ENCODE measurements at regions not wholly inside any gene's neighbourhood (a gene's known extent, or its start where the extent isn't known, plus 50 kb on each side); places are given as distances from the start of the nearest gene placed in this dataset.

DNA sequence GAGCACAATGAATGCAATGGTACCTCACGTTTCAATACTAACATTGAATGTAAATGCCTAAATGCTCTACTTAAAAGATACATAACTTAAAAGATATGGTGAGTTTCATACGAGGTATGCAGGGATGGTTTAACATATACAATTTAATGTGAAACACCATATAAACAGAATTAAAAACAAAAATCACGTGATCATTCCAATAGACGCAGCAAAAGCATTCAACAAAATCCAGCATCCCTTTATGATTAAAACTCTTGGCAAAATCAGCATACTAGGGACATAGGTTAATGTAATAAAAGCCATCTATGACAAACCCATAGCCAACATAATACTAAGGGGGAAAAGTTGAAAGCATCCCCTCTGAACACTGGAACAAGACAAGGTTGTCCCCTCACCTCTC lies 845.7 kb downstream of the SLC16A7 start:
- Mint-ChIP-seq H3K4me1 (ENCODE audit: insufficient read depth, unreplicated experiment) (no peaks in the 10 kb centered on the region), H3K9me3 (ENCODE audit: unreplicated experiment) (peaks cover 11% of the 10 kb centered on the region), H3K27ac (ENCODE audit: low read depth, unreplicated experiment) (no peak overlapping the region), H3K4me3 (ENCODE audit: unreplicated experiment) (no peak overlapping the region), H3K27me3 (ENCODE audit: insufficient read depth, unreplicated experiment) (no peaks in the 10 kb centered on the region), H3K36me3 (ENCODE audit: insufficient read depth, unreplicated experiment) (no peaks in the 10 kb centered on the region)
- ChIA-PET POLR2A (no interaction called here), CTCF (no interaction called here)
- no peak for DNase-seq (ENCODE audit: unreplicated experiment)
- BruUV-seq (replicated peaks), result no TSS peak
- TF ChIP-seq, protein P1, sequence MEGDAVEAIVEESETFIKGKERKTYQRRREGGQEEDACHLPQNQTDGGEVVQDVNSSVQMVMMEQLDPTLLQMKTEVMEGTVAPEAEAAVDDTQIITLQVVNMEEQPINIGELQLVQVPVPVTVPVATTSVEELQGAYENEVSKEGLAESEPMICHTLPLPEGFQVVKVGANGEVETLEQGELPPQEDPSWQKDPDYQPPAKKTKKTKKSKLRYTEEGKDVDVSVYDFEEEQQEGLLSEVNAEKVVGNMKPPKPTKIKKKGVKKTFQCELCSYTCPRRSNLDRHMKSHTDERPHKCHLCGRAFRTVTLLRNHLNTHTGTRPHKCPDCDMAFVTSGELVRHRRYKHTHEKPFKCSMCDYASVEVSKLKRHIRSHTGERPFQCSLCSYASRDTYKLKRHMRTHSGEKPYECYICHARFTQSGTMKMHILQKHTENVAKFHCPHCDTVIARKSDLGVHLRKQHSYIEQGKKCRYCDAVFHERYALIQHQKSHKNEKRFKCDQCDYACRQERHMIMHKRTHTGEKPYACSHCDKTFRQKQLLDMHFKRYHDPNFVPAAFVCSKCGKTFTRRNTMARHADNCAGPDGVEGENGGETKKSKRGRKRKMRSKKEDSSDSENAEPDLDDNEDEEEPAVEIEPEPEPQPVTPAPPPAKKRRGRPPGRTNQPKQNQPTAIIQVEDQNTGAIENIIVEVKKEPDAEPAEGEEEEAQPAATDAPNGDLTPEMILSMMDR (IDR thresholded peaks at IDR 0.05; ENCODE audit: unreplicated experiment), result no peak
- intact Hi-C loops (cut with micrococcal nuclease), result no loop called here

DNA sequence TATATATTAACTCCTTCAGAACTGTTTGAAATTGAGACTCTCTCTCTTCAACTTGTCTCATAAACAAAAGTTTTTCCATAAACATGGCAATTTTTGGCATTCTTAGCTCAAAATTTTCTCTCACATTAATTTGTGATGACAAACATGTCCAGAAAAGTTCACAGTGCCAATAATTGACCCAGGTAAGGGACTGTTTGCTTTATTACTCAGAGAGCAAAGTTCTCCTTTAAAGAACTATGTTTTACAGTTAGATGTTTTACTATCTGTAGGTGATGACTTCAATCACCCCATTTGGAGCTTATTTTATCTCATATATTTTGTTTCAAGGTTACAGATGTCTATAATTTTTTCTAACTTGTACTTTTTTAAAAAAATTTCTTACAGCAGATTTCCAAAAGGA lies 855.6 kb downstream of the SLC16A7 start:
- H3K4me1 Mint-ChIP-seq (ENCODE audit: insufficient read depth, unreplicated experiment), result no peaks in the 10 kb centered on the region

DNA sequence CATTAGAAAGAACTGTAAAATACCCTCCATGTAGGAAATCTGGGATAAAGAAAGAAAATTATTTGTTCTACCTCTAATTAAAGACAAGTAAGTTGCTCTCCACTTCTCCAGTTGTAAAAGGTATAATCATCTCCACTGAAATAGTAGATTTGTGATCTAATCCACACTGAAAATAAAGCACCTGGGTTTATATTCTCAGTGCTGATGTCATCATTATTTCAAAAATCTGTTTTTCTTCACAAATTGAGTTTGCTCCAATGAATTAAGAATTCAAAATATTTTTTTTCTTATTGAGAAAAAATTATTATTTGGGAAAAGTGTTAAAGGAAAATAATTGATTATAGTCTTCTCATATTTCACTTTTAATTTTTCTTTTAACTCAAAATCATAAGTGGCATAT lies 869.2 kb downstream of the SLC16A7 start:
- CTCF ChIA-PET, result no interaction called here
- H3K36me3 Mint-ChIP-seq (ENCODE audit: insufficient read depth, unreplicated experiment), result peaks cover 8% of the 10 kb centered on the region
- POLR2A ChIA-PET, result no interaction called here
- no peaks in the 10 kb centered on the region for H3K9me3 Mint-ChIP-seq (ENCODE audit: unreplicated experiment)
- DNase-seq (ENCODE audit: unreplicated experiment), result no peak
- intact Hi-C loops (cut with micrococcal nuclease), result no loop called here
- H3K27ac Mint-ChIP-seq (ENCODE audit: low read depth, unreplicated experiment), result no peak overlapping the region
- no TSS peak for BruUV-seq (replicated peaks)
- TF ChIP-seq, protein P1 (IDR thresholded peaks at IDR 0.05; ENCODE audit: unreplicated experiment), result no peak
- no peaks in the 10 kb centered on the region for H3K27me3 Mint-ChIP-seq (ENCODE audit: insufficient read depth, unreplicated experiment)
- H3K4me1 Mint-ChIP-seq (ENCODE audit: insufficient read depth, unreplicated experiment), result no peaks in the 10 kb centered on the region
- H3K4me3 Mint-ChIP-seq (ENCODE audit: unreplicated experiment), result no peak overlapping the region

More for the DNA sequence above, 855.6 kb downstream of the SLC16A7 start:
- no peak overlapping the region for H3K27ac Mint-ChIP-seq (ENCODE audit: low read depth, unreplicated experiment)
- no peak for DNase-seq (ENCODE audit: unreplicated experiment)
- H3K4me3 Mint-ChIP-seq (ENCODE audit: unreplicated experiment), result no peak overlapping the region
- intact Hi-C loops (cut with micrococcal nuclease), result no loop called here
- H3K27me3 Mint-ChIP-seq (ENCODE audit: insufficient read depth, unreplicated experiment), result no peaks in the 10 kb centered on the region
- ChIA-PET POLR2A (no interaction called here), CTCF (no interaction called here)
- no peaks in the 10 kb centered on the region for H3K9me3 Mint-ChIP-seq (ENCODE audit: unreplicated experiment)
- no peaks in the 10 kb centered on the region for H3K36me3 Mint-ChIP-seq (ENCODE audit: insufficient read depth, unreplicated experiment)
- no TSS peak for BruUV-seq (replicated peaks)
- TF ChIP-seq, protein P1 (IDR thresholded peaks at IDR 0.05; ENCODE audit: unreplicated experiment), result no peak

DNA sequence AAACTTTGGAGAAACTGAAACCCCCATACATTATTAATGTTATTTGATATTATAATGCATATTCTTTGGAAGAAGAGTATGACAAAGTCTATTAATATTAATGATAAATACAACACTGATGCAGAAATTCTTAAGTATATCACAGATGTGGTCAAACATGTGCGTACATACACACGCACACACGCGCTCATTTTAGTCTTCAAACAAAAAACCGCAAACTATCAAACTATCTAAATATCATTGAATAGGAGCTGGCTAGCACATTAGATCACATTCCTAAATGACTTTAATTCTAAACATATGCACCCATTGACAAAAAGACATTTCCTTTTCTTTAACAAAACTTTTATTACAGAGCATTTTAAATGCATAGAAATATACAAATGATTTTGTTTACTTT lies 872.7 kb downstream of the SLC16A7 start:
- CTCF ChIA-PET, result interaction anchor here (0.6 kb wide), 1 partner anchor 1764 kb away, joined by 3 read pairs; no protein-coding TSS in a partner anchor

More for the DNA sequence above, 872.7 kb downstream of the SLC16A7 start:
- H3K4me1 Mint-ChIP-seq (ENCODE audit: insufficient read depth, unreplicated experiment), result no peaks in the 10 kb centered on the region
- no peak for DNase-seq (ENCODE audit: unreplicated experiment)
- POLR2A ChIA-PET, result no interaction called here
- no TSS peak for BruUV-seq (replicated peaks)
- TF ChIP-seq, protein P1 (IDR thresholded peaks at IDR 0.05; ENCODE audit: unreplicated experiment), result no peak
- no peak overlapping the region for H3K4me3 Mint-ChIP-seq (ENCODE audit: unreplicated experiment)
- no peaks in the 10 kb centered on the region for H3K27me3 Mint-ChIP-seq (ENCODE audit: insufficient read depth, unreplicated experiment)
- intact Hi-C loops (cut with micrococcal nuclease), result no loop called here
- no peak overlapping the region for H3K27ac Mint-ChIP-seq (ENCODE audit: low read depth, unreplicated experiment)
- H3K36me3 Mint-ChIP-seq (ENCODE audit: insufficient read depth, unreplicated experiment), result peaks cover 8% of the 10 kb centered on the region
- H3K9me3 Mint-ChIP-seq (ENCODE audit: unreplicated experiment), result no peaks in the 10 kb centered on the region

Measured in MCF 10A (cell line).